Endothelial cell of umbilical vein (primary cell): ENCODE measurements at regions not wholly inside any gene's neighbourhood (a gene's known extent, or its start where the extent isn't known, plus 50 kb on each side); places are given as distances from the start of the nearest gene placed in this dataset.

Experiments
- CTCF ChIP-seq, 2 donors: IDR thresholded peaks; 1 replicate in 1 of 2; 2 replicates in 1 of 2; pipeline ENCODE4 v1.5.1; 2011; ENCODE audit warnings: low read length in 2 of 2, mild to moderate bottlenecking in 2 of 2, moderate library complexity in 2 of 2, control low read depth in 1 of 2, inconsistent platforms in 1 of 2, low read depth in 1 of 2; ENCODE audit not compliant: insufficient read depth in 1 of 2; ENCODE audit errors: extremely low read depth in 1 of 2
- EZH2 ChIP-seq: IDR thresholded peaks from 2 replicates; pipeline ENCODE4 v1.6.1; 2012; ENCODE audit warnings: borderline replicate concordance, low read depth, mild to moderate bottlenecking, moderate library complexity, low read length, inconsistent platforms; ENCODE audit not compliant: severe bottlenecking

GRCh38 chr3:139219463-139219862 is 124.4 kb upstream of the MRPS22 start:
- TF ChIP-seq CTCF (IDR thresholded peaks at IDR 0.05; ENCODE audit: extremely low read depth in 1 of 2, insufficient read depth in 1 of 2, low read depth in 1 of 2, low read length in 2 of 2) = no peak
- TF ChIP-seq EZH2 = no peak
